ENCODE measurements at regions not wholly inside any gene's neighbourhood (a gene's known extent, or its start where the extent isn't known, plus 50 kb on each side); places are given as distances from the start of the nearest gene placed in this dataset.
"Not testable (repeated sequence)": the region's sequence is repeated elsewhere in the genome, so short reads cannot be mapped to it uniquely, and the experiment has no call there.

DNA sequence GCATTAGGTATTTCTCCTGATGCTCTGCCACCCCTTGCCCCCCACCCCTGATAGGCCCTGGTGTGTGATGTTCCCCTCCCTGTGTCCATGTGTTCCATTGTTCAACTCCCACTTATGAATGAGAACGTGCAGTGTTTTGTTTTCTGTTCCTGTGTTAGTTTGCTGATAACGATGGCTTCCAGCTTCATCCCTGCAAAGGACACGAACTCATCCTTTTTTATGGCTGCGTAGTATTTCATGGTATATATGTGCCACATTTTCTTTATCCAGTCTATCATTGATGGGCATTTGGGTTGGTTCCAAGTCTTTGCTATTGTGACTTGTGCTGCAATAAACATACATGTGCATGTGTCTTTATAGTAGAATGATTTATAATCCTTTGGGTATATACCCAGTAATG, 109.7 kb upstream of the PITX1 start:
- not testable (repeated sequence) for TF ChIP-seq FOXA2 (IDR thresholded peaks at IDR 0.05); TAF1 (conservative IDR thresholded peaks at IDR 0.05); YY1 (IDR thresholded peaks at IDR 0.05); RAD21 (IDR thresholded peaks at IDR 0.05); EGR1 (IDR thresholded peaks at IDR 0.05; ENCODE audit: low read depth in 2 of 2); GABPA (IDR thresholded peaks at IDR 0.05 in 1 of 2, conservative IDR thresholded peaks at IDR 0.05 in 1 of 2); SP1 (IDR thresholded peaks at IDR 0.05)
- TF ChIP-seq, protein P1, sequence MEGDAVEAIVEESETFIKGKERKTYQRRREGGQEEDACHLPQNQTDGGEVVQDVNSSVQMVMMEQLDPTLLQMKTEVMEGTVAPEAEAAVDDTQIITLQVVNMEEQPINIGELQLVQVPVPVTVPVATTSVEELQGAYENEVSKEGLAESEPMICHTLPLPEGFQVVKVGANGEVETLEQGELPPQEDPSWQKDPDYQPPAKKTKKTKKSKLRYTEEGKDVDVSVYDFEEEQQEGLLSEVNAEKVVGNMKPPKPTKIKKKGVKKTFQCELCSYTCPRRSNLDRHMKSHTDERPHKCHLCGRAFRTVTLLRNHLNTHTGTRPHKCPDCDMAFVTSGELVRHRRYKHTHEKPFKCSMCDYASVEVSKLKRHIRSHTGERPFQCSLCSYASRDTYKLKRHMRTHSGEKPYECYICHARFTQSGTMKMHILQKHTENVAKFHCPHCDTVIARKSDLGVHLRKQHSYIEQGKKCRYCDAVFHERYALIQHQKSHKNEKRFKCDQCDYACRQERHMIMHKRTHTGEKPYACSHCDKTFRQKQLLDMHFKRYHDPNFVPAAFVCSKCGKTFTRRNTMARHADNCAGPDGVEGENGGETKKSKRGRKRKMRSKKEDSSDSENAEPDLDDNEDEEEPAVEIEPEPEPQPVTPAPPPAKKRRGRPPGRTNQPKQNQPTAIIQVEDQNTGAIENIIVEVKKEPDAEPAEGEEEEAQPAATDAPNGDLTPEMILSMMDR (IDR thresholded peaks at IDR 0.05; ENCODE audit: low read depth, low read length, missing input control) = not testable (repeated sequence)
- TF ChIP-seq, protein P2, sequence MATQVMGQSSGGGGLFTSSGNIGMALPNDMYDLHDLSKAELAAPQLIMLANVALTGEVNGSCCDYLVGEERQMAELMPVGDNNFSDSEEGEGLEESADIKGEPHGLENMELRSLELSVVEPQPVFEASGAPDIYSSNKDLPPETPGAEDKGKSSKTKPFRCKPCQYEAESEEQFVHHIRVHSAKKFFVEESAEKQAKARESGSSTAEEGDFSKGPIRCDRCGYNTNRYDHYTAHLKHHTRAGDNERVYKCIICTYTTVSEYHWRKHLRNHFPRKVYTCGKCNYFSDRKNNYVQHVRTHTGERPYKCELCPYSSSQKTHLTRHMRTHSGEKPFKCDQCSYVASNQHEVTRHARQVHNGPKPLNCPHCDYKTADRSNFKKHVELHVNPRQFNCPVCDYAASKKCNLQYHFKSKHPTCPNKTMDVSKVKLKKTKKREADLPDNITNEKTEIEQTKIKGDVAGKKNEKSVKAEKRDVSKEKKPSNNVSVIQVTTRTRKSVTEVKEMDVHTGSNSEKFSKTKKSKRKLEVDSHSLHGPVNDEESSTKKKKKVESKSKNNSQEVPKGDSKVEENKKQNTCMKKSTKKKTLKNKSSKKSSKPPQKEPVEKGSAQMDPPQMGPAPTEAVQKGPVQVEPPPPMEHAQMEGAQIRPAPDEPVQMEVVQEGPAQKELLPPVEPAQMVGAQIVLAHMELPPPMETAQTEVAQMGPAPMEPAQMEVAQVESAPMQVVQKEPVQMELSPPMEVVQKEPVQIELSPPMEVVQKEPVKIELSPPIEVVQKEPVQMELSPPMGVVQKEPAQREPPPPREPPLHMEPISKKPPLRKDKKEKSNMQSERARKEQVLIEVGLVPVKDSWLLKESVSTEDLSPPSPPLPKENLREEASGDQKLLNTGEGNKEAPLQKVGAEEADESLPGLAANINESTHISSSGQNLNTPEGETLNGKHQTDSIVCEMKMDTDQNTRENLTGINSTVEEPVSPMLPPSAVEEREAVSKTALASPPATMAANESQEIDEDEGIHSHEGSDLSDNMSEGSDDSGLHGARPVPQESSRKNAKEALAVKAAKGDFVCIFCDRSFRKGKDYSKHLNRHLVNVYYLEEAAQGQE (IDR thresholded peaks at IDR 0.05) = not testable (repeated sequence)
- TF ChIP-seq, protein P3, sequence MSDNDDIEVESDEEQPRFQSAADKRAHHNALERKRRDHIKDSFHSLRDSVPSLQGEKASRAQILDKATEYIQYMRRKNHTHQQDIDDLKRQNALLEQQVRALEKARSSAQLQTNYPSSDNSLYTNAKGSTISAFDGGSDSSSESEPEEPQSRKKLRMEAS (IDR thresholded peaks at IDR 0.05) = not testable (repeated sequence)
- TF ChIP-seq, protein P4, sequence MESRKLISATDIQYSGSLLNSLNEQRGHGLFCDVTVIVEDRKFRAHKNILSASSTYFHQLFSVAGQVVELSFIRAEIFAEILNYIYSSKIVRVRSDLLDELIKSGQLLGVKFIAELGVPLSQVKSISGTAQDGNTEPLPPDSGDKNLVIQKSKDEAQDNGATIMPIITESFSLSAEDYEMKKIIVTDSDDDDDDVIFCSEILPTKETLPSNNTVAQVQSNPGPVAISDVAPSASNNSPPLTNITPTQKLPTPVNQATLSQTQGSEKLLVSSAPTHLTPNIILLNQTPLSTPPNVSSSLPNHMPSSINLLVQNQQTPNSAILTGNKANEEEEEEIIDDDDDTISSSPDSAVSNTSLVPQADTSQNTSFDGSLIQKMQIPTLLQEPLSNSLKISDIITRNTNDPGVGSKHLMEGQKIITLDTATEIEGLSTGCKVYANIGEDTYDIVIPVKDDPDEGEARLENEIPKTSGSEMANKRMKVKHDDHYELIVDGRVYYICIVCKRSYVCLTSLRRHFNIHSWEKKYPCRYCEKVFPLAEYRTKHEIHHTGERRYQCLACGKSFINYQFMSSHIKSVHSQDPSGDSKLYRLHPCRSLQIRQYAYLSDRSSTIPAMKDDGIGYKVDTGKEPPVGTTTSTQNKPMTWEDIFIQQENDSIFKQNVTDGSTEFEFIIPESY (IDR thresholded peaks at IDR 0.05) = not testable (repeated sequence)

Data from liver (tissue), 3 donors.